GM18511 (cell line): ENCODE measurements at regions not wholly inside any gene's neighbourhood (a gene's known extent, or its start where the extent isn't known, plus 50 kb on each side); places are given as distances from the start of the nearest gene placed in this dataset.

Experiments
- ATAC-seq: cut with Tn5 transposase; IDR thresholded peaks from one replicate; pipeline ENCODE4 v1.9.1; 2021; ENCODE audit warnings: mild to moderate bottlenecking, moderate library complexity; ENCODE audit not compliant: unreplicated experiment

- ATAC-seq = no peak
Measured at GRCh38 chr14:61226015-61226654, 55.0 kb downstream of the TMEM30B start.

- ATAC-seq = no peak
Measured at GRCh38 chr14:61225344-61225743, 55.8 kb downstream of the TMEM30B start.

GRCh38 chr14:61223552-61223951, 57.6 kb downstream of the TMEM30B start:
- ATAC-seq = no peak

GRCh38 chr14:61222388-61222787, 58.8 kb downstream of the TMEM30B start:
- ATAC-seq = no peak

- no peak for ATAC-seq
Measured at GRCh38 chr14:61221906-61222305, 59.2 kb downstream of the TMEM30B start.

- no peak for ATAC-seq
Measured at GRCh38 chr14:61219673-61220072, 61.5 kb downstream of the TMEM30B start.

- no peak for ATAC-seq
Measured at GRCh38 chr14:61219256-61219655, 61.9 kb downstream of the TMEM30B start.

- no peak for ATAC-seq
Measured at GRCh38 chr14:61218767-61219166, 62.4 kb downstream of the TMEM30B start.

- no peak for ATAC-seq
Measured at GRCh38 chr14:61218157-61218556, 63.0 kb downstream of the TMEM30B start.

- no peak for ATAC-seq
Measured at GRCh38 chr14:61217516-61217915, 63.6 kb downstream of the TMEM30B start.

- no peak for ATAC-seq
Measured at GRCh38 chr14:61215222-61216020, 65.7 kb downstream of the TMEM30B start.

GRCh38 chr14:61213920-61214319, 67.2 kb downstream of the TMEM30B start:
- ATAC-seq = no peak

- ATAC-seq = no peak
Measured at GRCh38 chr14:61213191-61213621, 67.9 kb downstream of the TMEM30B start.

- no peak for ATAC-seq
Measured at GRCh38 chr14:61212546-61212945, 68.6 kb downstream of the TMEM30B start.

- no peak for ATAC-seq
Measured at GRCh38 chr14:61211476-61212255, 69.5 kb downstream of the TMEM30B start.

GRCh38 chr14:61203081-61203753, 77.9 kb downstream of the TMEM30B start:
- no peak for ATAC-seq

GRCh38 chr14:61202124-61202523, 79.0 kb downstream of the TMEM30B start:
- ATAC-seq = no peak

- no peak for ATAC-seq
Measured at GRCh38 chr14:61201171-61201570, 80.0 kb downstream of the TMEM30B start.

GRCh38 chr14:61197416-61197815, 83.7 kb downstream of the TMEM30B start:
- ATAC-seq = no peak

GRCh38 chr14:61196792-61197191, 84.3 kb downstream of the TMEM30B start:
- no peak for ATAC-seq

GRCh38 chr14:61196034-61196433, 85.1 kb downstream of the TMEM30B start:
- ATAC-seq = no peak
